C4-2B (cell line): ENCODE measurements at regions not wholly inside any gene's neighbourhood (a gene's known extent, or its start where the extent isn't known, plus 50 kb on each side); places are given as distances from the start of the nearest gene placed in this dataset.

Experiments used
- H3K27ac ChIP-seq: fragments of 450-650 bp; 2 replicates; pipeline ENCODE4 v1.5.1; 2017
- ZFX ChIP-seq: fragments of 450-650 bp; IDR thresholded peaks from 2 replicates; pipeline ENCODE4 v1.6.1; 2017
- TF ChIP-seq, protein P1 (sequence below): fragments of 450-650 bp; conservative IDR thresholded peaks from 2 replicates; pipeline ENCODE4 v1.5.1; 2017; ENCODE audit warnings: mild to moderate bottlenecking

DNA sequence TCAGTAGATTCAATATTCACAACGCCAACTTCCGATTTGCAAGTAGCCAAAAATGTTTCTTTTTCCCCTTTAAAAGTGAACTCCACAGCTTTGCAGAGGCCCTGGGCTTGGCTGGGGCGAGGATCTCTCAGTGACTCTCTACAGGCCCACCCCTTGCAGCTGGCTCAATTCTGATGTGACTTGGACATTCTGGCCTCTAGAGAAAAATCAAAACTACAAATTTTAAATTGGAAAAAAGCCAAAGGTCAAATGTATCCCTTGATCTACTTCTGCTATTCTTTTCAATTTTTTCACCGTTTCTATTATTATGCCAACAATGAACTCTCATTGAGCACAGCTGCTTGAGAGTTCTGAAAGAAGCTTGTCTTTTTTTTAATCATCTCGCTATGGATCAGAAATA is 245.9 kb upstream of the HS3ST5 start:
- no peak for TF ChIP-seq ZFX
- TF ChIP-seq, protein P1, sequence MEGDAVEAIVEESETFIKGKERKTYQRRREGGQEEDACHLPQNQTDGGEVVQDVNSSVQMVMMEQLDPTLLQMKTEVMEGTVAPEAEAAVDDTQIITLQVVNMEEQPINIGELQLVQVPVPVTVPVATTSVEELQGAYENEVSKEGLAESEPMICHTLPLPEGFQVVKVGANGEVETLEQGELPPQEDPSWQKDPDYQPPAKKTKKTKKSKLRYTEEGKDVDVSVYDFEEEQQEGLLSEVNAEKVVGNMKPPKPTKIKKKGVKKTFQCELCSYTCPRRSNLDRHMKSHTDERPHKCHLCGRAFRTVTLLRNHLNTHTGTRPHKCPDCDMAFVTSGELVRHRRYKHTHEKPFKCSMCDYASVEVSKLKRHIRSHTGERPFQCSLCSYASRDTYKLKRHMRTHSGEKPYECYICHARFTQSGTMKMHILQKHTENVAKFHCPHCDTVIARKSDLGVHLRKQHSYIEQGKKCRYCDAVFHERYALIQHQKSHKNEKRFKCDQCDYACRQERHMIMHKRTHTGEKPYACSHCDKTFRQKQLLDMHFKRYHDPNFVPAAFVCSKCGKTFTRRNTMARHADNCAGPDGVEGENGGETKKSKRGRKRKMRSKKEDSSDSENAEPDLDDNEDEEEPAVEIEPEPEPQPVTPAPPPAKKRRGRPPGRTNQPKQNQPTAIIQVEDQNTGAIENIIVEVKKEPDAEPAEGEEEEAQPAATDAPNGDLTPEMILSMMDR = no peak
- H3K27ac ChIP-seq = no peak overlapping the region

DNA sequence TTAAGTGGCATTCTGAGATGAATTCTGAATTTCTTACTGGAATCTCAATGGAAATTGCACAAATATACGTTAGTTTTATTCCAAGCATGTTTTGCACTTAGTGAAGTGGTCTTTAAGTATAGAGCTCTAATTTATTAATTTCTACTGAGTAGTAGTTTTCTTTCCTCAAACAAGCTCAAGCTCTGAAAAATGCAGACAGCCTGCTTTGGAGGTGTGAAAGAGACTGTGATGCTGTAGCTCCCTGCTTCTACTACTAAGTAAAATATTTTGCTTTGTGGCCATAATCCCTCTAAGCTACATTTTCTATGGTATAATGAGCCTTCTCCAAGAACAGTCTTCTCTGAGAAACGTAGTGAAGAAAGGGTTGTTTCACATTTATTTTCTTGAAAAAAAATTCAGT is 243.5 kb upstream of the HS3ST5 start:
- H3K27ac ChIP-seq = no peak overlapping the region
- no peak for TF ChIP-seq ZFX
- TF ChIP-seq, protein P1 = no peak

DNA sequence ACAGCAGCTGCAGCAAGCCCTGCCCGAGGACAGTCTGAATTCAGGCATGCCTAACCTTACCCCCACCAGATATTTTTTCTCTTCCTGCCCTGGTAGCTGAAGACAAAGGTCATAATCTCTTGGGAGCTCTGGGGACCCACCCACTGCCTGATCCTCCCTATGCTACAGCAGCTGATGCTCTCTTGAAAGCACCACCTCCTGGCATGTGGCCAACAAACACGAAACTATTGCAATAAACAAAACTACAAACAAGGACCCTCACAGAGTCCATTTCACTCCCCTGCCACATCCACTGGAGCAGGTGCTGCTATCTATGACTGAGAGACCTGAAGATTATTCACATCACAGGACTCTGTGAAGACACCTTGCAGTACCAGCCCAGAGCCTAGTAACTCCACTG is 238.5 kb upstream of the HS3ST5 start:
- TF ChIP-seq, protein P1 = no peak
- no peak for TF ChIP-seq ZFX
- no peak overlapping the region for H3K27ac ChIP-seq

DNA sequence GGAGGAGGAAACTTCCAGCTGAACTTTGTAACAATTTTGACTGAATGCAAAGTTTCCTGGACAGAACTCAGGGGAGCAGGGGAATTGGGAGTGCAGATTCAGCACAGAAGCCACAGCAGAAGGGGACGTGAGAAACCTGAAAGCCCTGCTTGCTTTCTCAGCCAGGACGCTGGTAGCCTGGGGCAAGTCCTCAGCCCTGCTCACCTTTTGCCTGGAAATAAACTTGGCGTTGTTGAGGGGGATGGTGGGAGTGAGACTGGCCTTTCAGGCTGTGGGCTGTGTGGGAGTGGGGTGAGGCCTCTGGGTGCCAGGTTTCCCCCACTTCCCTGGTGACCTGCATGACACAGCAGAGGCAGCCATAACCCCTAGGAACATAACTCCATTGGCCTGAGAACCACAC is 238.1 kb upstream of the HS3ST5 start:
- TF ChIP-seq, protein P1 = no peak
- no peak for TF ChIP-seq ZFX
- H3K27ac ChIP-seq = no peak overlapping the region

DNA sequence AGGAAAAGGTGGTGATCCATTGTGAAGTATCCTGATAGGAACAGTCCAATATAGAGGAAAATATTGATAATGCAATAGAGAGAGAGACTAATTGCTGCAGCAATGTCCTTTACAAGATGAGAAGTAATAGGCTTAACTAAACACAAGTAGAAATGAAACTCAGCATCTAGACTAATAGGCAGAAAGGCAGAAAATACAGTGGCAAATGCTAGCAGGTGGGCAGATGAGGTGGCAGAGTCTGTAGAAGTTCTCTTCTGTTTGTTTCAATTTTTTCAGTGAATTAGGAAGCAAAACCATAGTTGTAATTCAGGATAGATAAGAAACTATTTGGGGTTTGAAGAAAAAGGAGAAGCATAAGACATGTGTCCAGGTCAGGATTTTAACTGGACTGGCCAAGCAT is 236.7 kb upstream of the HS3ST5 start:
- no peak for TF ChIP-seq ZFX
- TF ChIP-seq, protein P1 = no peak
- H3K27ac ChIP-seq = no peak overlapping the region

DNA sequence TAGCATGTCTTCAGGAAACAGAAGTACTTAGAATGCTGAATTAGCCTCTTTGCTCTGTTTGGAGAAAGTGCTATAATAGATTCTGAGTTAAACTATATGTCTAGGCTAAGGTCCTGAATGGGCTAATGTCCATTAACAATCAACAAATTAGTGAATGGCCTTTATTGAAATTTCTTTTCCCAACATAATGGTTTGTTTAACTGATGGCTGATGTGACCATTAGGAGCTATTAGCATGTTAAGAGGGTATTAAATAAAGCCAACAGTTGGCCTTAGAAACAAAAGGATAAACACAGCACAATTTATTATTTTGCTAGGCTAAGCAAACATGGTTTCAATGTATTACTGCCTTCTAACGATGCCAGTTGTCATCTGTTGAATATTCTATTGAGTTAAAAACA is 234.3 kb upstream of the HS3ST5 start:
- TF ChIP-seq, protein P1 = no peak
- no peak overlapping the region for H3K27ac ChIP-seq

DNA sequence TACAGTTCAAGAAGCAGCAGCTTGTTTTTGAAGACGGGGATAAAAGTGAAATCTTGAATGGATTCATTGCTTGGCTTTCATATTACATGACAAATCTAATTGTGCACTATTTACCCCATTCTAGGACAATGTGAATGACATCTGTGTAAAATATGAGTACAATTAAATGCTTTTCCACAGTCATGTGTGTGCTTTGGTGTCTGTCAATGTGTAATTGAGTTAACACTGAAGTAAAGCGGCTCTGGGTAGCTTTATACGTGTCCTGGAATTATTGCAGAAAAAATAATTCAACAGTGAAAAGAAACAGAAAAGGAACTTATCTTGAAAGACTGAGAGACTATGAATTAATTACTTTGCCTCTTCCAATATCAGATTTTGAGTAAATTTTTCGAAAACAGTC is 233.5 kb upstream of the HS3ST5 start:
- H3K27ac ChIP-seq = no peak overlapping the region

More for the DNA sequence above, 233.5 kb upstream of the HS3ST5 start:
- no peak for TF ChIP-seq ZFX
- TF ChIP-seq, protein P1 = no peak
